K562 (cell line): ENCODE measurements at regions not wholly inside any gene's neighbourhood (a gene's known extent, or its start where the extent isn't known, plus 50 kb on each side); places are given as distances from the start of the nearest gene placed in this dataset.

ENCODE experiments used
- ATAC-seq: fragments of 200-7000 bp; cut with Tn5 transposase; 3 replicates; pipeline ENCODE4 v1.9.1; 2020; ENCODE audit warnings: moderate library complexity
- BruUV-seq: library from RNA; stranded (reverse); fragments of 400-500 nt; replicated peaks from 2 replicates; lab custom pipeline; 2021; lab: Mats Ljungman, UMichigan
- CTCF ChIA-PET: fragments of 300-600 bp; formaldehyde crosslinking; extraction: SDS; loops from one replicate; lab custom pipeline; 2021; ENCODE audit warnings: low intra/inter-chr PET ratio; lab: Yijun Ruan, JAX
- POLR2A ChIA-PET: fragments of 300-600, 350-650 bp; sonication (Branson Sonifier 250); formaldehyde crosslinking; extraction: SDS; loops from one replicate; lab custom pipeline; 2021; ENCODE audit warnings: antibody characterized with exemption, inconsistent platforms; lab: Yijun Ruan, JAX
- DNase-seq, 4 experiments: peaks; one replicate each; pipeline versions ENCODE4 v3.0.0 to v3.0.0-alpha.2; 2011 to 2018; ENCODE audit warnings: low spot score in 3 of 4, mixed read lengths in 3 of 4; ENCODE audit errors: extremely low read depth in 1 of 4
- FAIRE-seq: peaks from 2 replicates; lab custom pipeline; 2011; peaks lifted over from hg19 to GRCh38; lab: Jason Lieb, UNC
- H2AFZ ChIP-seq: 2 replicates; pipeline ENCODE4 v1.6.0; 2011; ENCODE audit warnings: low read depth, low read length, control low read depth, inconsistent platforms
- H3K27ac ChIP-seq: fragments of 200-600 bp; 3 replicates; pipeline ENCODE4 v1.8.0; 2011; ENCODE audit warnings: low read depth, mild to moderate bottlenecking, control low read depth, inconsistent platforms, low read length, moderate library complexity, mixed read lengths; ENCODE audit errors: extremely low read depth
- H3K27me3 ChIP-seq, 2 experiments: fragments of 300-600 bp in 1 of 2; 2 replicates in 1 of 2; 3 replicates in 1 of 2; pipeline versions ENCODE4 v1.6.0 to v1.8.0; 2011; ENCODE audit warnings: inconsistent platforms in 2 of 2, low read length in 2 of 2, mild to moderate bottlenecking in 1 of 2, mixed read lengths in 1 of 2, moderate library complexity in 1 of 2; ENCODE audit not compliant: control insufficient read depth in 2 of 2, insufficient read depth in 2 of 2
- H3K36me3 ChIP-seq: fragments of 300-600 bp; 3 replicates; pipeline ENCODE4 v1.8.0; 2011; ENCODE audit warnings: mild to moderate bottlenecking, low read length, inconsistent platforms; ENCODE audit not compliant: control insufficient read depth, insufficient read depth
- H3K4me1 ChIP-seq, 2 experiments: fragments of 200-600 bp in 1 of 2; replicated peaks in 1 of 2; 2 replicates in 1 of 2; 3 replicates in 1 of 2; pipeline versions ENCODE4 v1.5.1 to v1.8.0; 2011; ENCODE audit warnings: inconsistent platforms in 2 of 2, low read length in 2 of 2, mild to moderate bottlenecking in 1 of 2, mixed read lengths in 1 of 2, moderate library complexity in 1 of 2; ENCODE audit not compliant: control insufficient read depth in 2 of 2, insufficient read depth in 2 of 2
- H3K4me2 ChIP-seq: 2 replicates; pipeline ENCODE4 v1.6.1; 2011; ENCODE audit warnings: low read length, control low read depth, inconsistent platforms, mixed read lengths; ENCODE audit not compliant: insufficient read depth
- H3K4me3 ChIP-seq: fragments of 200-600 bp; sonication (generic), shearing (Covaris generic); 2 replicates; pipeline ENCODE4 v1.5.1; 2016; ENCODE audit warnings: control low read depth, inconsistent platforms
- H3K79me2 ChIP-seq: fragments of 200-600 bp; 3 replicates; pipeline ENCODE4 v1.8.0; 2011; ENCODE audit warnings: low read length, inconsistent platforms; ENCODE audit not compliant: control insufficient read depth, insufficient read depth
- H3K9ac ChIP-seq, 2 experiments: 2 replicates each; pipeline versions ENCODE4 v1.6.0 to v1.6.1; 2011; ENCODE audit warnings: low read depth in 2 of 2, low read length in 2 of 2, control low read depth in 1 of 2, inconsistent platforms in 1 of 2, mild to moderate bottlenecking in 1 of 2, mixed read lengths in 1 of 2; ENCODE audit not compliant: insufficient read depth in 1 of 2
- H3K9me1 ChIP-seq: one replicate; pipeline ENCODE4 v1.6.0; 2011; ENCODE audit warnings: inconsistent platforms, mild to moderate bottlenecking, low read length, moderate library complexity; ENCODE audit not compliant: control insufficient read depth, insufficient read depth
- H3K9me3 ChIP-seq: replicated peaks from 2 replicates; pipeline ENCODE4 v1.5.1; 2011; ENCODE audit warnings: low read depth, low read length, inconsistent platforms; ENCODE audit not compliant: control insufficient read depth, insufficient read depth
- H4K20me1 ChIP-seq: replicated peaks from 2 replicates; pipeline ENCODE4 v1.6.1; 2011; ENCODE audit warnings: low read length, inconsistent platforms, mixed read lengths; ENCODE audit not compliant: control insufficient read depth, insufficient read depth
- FOXP4 ChIP-seq: sonication (generic); formaldehyde crosslinking; IDR thresholded peaks from 2 replicates; pipeline ENCODE4 v1.8.0; 2022; ENCODE audit warnings: mild to moderate bottlenecking, missing genetic modification reagents, borderline replicate concordance
- MXD1 ChIP-seq: fragments of 250-450 bp; sonication (Bioruptor Pico); IDR thresholded peaks from 2 replicates; pipeline ENCODE4 v1.8.0; 2021; ENCODE audit warnings: borderline replicate concordance, mild to moderate bottlenecking, moderate library complexity; ENCODE audit not compliant: poor library complexity, severe bottlenecking
- PHB2 ChIP-seq: fragments of 450-650 bp; IDR thresholded peaks from 2 replicates; pipeline ENCODE4 v1.6.1; 2017; ENCODE audit warnings: low read depth
- SRF ChIP-seq, 2 experiments: fragments of 250-450, 450-650 bp in 1 of 2; sonication (Bioruptor Pico) in 1 of 2; sonication (generic) in 1 of 2; formaldehyde crosslinking; IDR thresholded peaks; 2 replicates each; pipeline versions ENCODE4 v1.5.0 to v1.5.1; 2020 to 2022; ENCODE audit warnings: mild to moderate bottlenecking in 1 of 2, missing genetic modification reagents in 1 of 2
- THRB ChIP-seq: fragments of 450-650 bp; formaldehyde crosslinking; conservative IDR thresholded peaks from 2 replicates; pipeline ENCODE4 v1.4.0; 2022; ENCODE audit warnings: mild to moderate bottlenecking, missing genetic modification characterization
- ZNF280A ChIP-seq: fragments of 450-650 bp; IDR thresholded peaks from 2 replicates; pipeline ENCODE4 v1.6.1; 2018; ENCODE audit warnings: mild to moderate bottlenecking, low read depth; ENCODE audit not compliant: partially characterized antibody
- WGBS: fragments of 100-300 bp; shearing (Covaris generic); methylation state at CpG from one replicate; pipeline ENCODE4 v1.1.6; 2016; ENCODE audit warnings: low coverage, mixed read lengths; ENCODE audit not compliant: insufficient coverage; ENCODE audit errors: missing lambda C conversion rate; 5-methylcytosine and 5-hydroxymethylcytosine counted together
- in situ Hi-C: fragments of 300-500 bp; cut with MboI; formaldehyde crosslinking; loops from 4 replicates; pipeline ENCODE4 v1.15.0; 2018; ENCODE audit warnings: inconsistent platforms, mixed read lengths
- intact Hi-C: fragments of 100-400 bp; cut with micrococcal nuclease; formaldehyde crosslinking; loops from 2 replicates; pipeline ENCODE4 v1.14.2; 2022

- POLR2A ChIA-PET: no interaction called here
- BruUV-seq: no TSS peak
- H3K9me3 ChIP-seq: no peaks in the 10 kb centered on the region
- H3K36me3 ChIP-seq: no peaks in the 10 kb centered on the region
- TF ChIP-seq ZNF280A: no peak
- H3K9me1 ChIP-seq: no peaks in the 10 kb centered on the region
- DNase-seq (no peak), ATAC-seq (no peak), FAIRE-seq (no peak)
- no peak overlapping the region for H2AFZ ChIP-seq
- H3K4me2 ChIP-seq: no peak overlapping the region
- WGBS: 0% methylated on average over 3 of the region's 3 CpGs
- no peaks in the 10 kb centered on the region for H3K27me3 ChIP-seq
- in situ Hi-C loops: no loop called here
- CTCF ChIA-PET: no interaction called here
- no peak overlapping the region for H3K4me3 ChIP-seq
- no peak overlapping the region for H3K9ac ChIP-seq
- H3K4me1 ChIP-seq: no peaks in the 10 kb centered on the region
- intact Hi-C loops: no loop called here
- no peaks in the 10 kb centered on the region for H3K79me2 ChIP-seq
- H3K27ac ChIP-seq: no peak overlapping the region
- H4K20me1 ChIP-seq: no peaks in the 10 kb centered on the region
Measured at GRCh38 chr15:94793207-94793606, 561.8 kb downstream of the MCTP2 start.

GRCh38 chr15:94793641-94794040 lies 562.3 kb downstream of the MCTP2 start:
- no peak overlapping the region for H3K4me3 ChIP-seq
- ATAC-seq (no peak), DNase-seq (no peak), FAIRE-seq (no peak)
- no peak overlapping the region for H3K27ac ChIP-seq
- no peaks in the 10 kb centered on the region for H3K27me3 ChIP-seq
- no peaks in the 10 kb centered on the region for H3K79me2 ChIP-seq
- whole genome bisulfite sequencing: 0% methylated on average over 5 of the region's 7 CpGs
- H3K4me1 ChIP-seq: no peaks in the 10 kb centered on the region
- H3K9me3 ChIP-seq: no peaks in the 10 kb centered on the region
- H4K20me1 ChIP-seq: no peaks in the 10 kb centered on the region
- in situ Hi-C loops: no loop called here
- ChIA-PET CTCF (no interaction called here), POLR2A (no interaction called here)
- BruUV-seq: no TSS peak
- no peak overlapping the region for H2AFZ ChIP-seq
- intact Hi-C loops: no loop called here
- H3K36me3 ChIP-seq: no peaks in the 10 kb centered on the region
- H3K9ac ChIP-seq: no peak overlapping the region
- no peak overlapping the region for H3K4me2 ChIP-seq
- H3K9me1 ChIP-seq: no peaks in the 10 kb centered on the region
- no peak for TF ChIP-seq PHB2
- no peak for TF ChIP-seq MXD1
- no peak for TF ChIP-seq FOXP4 (CRISPR knock-in tag)
- TF ChIP-seq SRF (CRISPR knock-in tag; IDR thresholded peaks at IDR 0.05): no peak
- no peak for TF ChIP-seq THRB (CRISPR knock-in tag)
